ENCODE measurements at regions not wholly inside any gene's neighbourhood (a gene's known extent, or its start where the extent isn't known, plus 50 kb on each side); places are given as distances from the start of the nearest gene placed in this dataset.

DNA sequence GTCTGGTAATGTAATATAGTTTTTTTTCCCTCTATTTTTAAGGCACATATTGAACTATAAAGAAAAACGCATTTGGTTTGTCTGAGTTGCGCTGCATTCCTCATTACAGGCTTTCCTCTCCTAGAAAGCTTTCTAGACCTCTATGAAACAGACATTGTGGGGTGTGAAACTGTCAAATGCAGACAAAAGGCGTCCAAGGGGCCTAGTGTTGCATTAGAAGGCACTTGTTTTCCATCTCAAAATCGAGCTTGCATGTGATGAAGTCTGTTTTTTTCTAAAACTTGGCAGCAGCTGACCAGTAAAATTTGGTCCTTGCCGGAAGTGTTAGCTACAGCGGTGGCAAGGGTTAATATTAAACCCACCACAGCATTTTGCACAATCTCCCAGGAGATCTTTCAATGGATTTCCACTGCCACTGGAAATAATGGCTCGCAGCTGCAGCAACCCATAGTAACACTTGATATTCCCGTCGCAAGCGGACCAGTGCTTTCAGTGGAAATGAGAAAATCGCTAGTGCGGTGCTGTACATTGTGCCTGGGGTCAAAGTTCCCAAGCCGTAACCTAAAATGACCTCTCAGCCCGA, 602.6 kb downstream of the KCNJ2 start:
- no peak for TF ChIP-seq PAX5 (IDR thresholded peaks at IDR 0.05; ENCODE audit: insufficient read depth, low read length, severe bottlenecking)
- TF ChIP-seq POLR2A (IDR thresholded peaks at IDR 0.05; ENCODE audit: low read depth, low read length), result no peak
- no peak for TF ChIP-seq TAF1 (IDR thresholded peaks at IDR 0.05; ENCODE audit: low read depth, low read length)
- no peak for TF ChIP-seq POLR2AphosphoS5 (IDR thresholded peaks at IDR 0.05; ENCODE audit: low read depth, low read length)
- TF ChIP-seq SPI1 (IDR thresholded peaks at IDR 0.05; ENCODE audit: low read depth, low read length), result no peak
- no peak for TF ChIP-seq POU2F2 (IDR thresholded peaks at IDR 0.05; ENCODE audit: low read depth, low read length)
